Fibroblast of pulmonary artery (primary cell): ENCODE measurements at regions not wholly inside any gene's neighbourhood (a gene's known extent, or its start where the extent isn't known, plus 50 kb on each side); places are given as distances from the start of the nearest gene placed in this dataset.

Source experiments
- DNase-seq: peaks from one replicate; pipeline ENCODE4 v3.0.0-alpha.2; 2010; ENCODE audit warnings: low read depth
- H3K4me3 ChIP-seq: replicated peaks from 2 replicates; pipeline ENCODE4 v1.5.1; 2011; ENCODE audit warnings: low read depth, mild to moderate bottlenecking, control low read depth, low read length, moderate library complexity
- TF ChIP-seq, protein P1 (sequence below): IDR thresholded peaks from 2 replicates; pipeline ENCODE4 v1.5.1; 2011; ENCODE audit warnings: mild to moderate bottlenecking, control low read depth, low read length, inconsistent platforms; ENCODE audit errors: missing control alignments

DNA sequence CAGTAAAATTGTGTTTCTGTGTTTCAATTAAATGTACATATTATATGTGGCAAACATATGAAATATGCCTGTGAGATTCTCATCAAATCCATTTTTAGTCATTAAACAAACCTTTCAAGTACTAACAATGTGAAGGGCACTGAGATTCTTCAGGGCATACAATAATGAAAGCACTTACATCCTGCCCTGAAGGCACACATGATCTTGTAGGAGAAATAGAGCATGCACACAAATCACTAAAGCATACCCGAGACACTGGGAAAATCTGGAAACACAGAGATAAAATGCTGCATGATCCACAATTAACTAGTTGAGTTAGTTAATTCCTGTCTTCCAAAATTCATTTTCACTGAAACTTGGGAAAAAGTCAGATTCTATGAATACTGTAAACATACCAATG, 810.5 kb upstream of the NECTIN3 start:
- TF ChIP-seq, protein P1, sequence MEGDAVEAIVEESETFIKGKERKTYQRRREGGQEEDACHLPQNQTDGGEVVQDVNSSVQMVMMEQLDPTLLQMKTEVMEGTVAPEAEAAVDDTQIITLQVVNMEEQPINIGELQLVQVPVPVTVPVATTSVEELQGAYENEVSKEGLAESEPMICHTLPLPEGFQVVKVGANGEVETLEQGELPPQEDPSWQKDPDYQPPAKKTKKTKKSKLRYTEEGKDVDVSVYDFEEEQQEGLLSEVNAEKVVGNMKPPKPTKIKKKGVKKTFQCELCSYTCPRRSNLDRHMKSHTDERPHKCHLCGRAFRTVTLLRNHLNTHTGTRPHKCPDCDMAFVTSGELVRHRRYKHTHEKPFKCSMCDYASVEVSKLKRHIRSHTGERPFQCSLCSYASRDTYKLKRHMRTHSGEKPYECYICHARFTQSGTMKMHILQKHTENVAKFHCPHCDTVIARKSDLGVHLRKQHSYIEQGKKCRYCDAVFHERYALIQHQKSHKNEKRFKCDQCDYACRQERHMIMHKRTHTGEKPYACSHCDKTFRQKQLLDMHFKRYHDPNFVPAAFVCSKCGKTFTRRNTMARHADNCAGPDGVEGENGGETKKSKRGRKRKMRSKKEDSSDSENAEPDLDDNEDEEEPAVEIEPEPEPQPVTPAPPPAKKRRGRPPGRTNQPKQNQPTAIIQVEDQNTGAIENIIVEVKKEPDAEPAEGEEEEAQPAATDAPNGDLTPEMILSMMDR = no peak
- no peak for DNase-seq
- H3K4me3 ChIP-seq = no peak overlapping the region

DNA sequence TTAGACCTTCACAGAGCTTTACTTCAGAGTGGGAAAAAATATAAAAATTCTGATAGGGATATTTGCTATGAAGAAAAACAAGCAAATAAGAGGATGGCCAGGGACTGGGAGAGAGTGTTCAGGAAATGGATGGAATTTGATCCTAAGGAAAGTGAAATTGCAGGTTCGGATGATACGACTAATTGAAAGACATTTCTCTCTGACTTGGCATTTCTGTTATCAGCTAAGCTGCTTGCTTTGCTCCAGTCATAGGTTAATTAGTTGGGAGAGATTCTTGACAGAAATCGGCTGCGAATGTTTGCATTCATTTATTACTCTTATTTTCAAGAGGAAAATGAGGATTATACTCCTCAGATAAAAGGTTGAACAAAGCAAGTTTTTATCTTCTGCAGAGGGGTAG, 808.7 kb upstream of the NECTIN3 start:
- no peak overlapping the region for H3K4me3 ChIP-seq
- TF ChIP-seq, protein P1 = no peak
- no peak for DNase-seq

GRCh38 chr3:110265302-110265701, 806.3 kb upstream of the NECTIN3 start:
- TF ChIP-seq, protein P1 = no peak
- no peak overlapping the region for H3K4me3 ChIP-seq
- no peak for DNase-seq

- no peak overlapping the region for H3K4me3 ChIP-seq
- DNase-seq = no peak
- TF ChIP-seq, protein P1 = no peak
These were observed 804.2 kb upstream of the NECTIN3 start for GRCh38 chr3:110267304-110267845.

GRCh38 chr3:110272525-110272924, 799.1 kb upstream of the NECTIN3 start:
- TF ChIP-seq, protein P1 = no peak
- no peak for DNase-seq
- no peak overlapping the region for H3K4me3 ChIP-seq

DNA sequence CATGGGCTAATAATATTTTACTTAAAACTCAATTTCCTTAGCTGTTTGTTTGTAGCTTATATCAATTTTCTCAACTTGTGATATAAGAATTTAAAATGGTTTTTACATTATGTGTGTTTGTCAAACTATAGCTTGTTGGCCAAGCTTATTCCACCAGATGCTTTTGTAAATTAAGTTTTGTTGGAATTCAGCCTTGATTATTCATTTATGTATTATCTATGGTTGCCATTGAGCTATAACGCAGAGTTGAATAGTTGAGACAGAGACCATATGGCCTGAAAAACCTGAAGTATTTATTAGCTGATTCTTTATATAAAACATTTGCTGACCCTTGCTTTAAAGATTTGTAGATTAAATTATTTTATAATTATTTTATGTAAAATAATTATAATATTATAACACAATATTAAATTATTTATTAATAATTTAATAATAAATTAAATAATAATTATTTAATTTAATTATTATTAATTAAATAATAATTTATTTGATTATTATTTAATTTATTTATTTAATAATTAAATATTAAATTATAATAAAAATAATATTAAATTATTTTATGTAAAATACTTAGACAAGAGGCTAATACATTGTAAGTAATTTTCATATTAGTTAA, 779.6 kb upstream of the NECTIN3 start:
- DNase-seq = no peak
- TF ChIP-seq, protein P1 = no peak
- H3K4me3 ChIP-seq = no peak overlapping the region

DNA sequence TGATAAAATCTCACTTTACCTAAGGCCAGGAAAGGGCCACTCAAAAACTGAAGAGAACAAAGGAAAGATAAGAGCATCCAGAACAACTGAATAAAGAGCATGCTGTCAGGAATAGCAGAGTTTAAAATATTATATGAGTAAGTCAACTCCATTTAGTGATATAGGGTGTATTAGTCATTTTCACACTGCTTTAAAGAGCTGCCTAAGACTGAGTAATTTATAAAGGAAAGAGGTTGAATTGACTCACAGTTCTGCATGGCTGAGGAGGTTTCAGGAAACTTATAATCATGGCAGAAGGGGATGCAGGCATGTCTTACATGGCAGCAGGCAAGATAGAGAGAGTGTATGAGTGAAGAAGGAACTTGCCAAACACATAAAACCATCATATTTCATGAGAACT, 778.0 kb upstream of the NECTIN3 start:
- DNase-seq = no peak
- TF ChIP-seq, protein P1 = no peak
- H3K4me3 ChIP-seq = no peak overlapping the region
